ENCODE measurements at regions not wholly inside any gene's neighbourhood (a gene's known extent, or its start where the extent isn't known, plus 50 kb on each side); places are given as distances from the start of the nearest gene placed in this dataset.

- Histone ChIP-seq H3K4me3 (ENCODE audit: insufficient read depth, low read depth, low read length) (no peak overlapping the region), H4K8ac (ENCODE audit: low read depth in 2 of 2, low read length in 2 of 2) (peak overlapping the region; percentile 80 to 88; a peak in 2 of 4 replicates), H3K9me3 (ENCODE audit: control insufficient read depth, insufficient read depth, low read length) (peaks cover 4% of the 10 kb centered on the region), H3K18ac (ENCODE audit: low read depth, low read length) (peak overlapping the region; percentile 50; the same call in 1 of the 2 replicates), H2AK9ac (replicated peaks; ENCODE audit: low read depth, low read length, poor library complexity) (no peak overlapping the region), H4K91ac (ENCODE audit: insufficient read depth, low read depth, low read length) (peak overlapping the region; percentile 97), H3K4ac (ENCODE audit: low read depth, low read length) (peak overlapping the region; percentile 85), H3K79me1 (ENCODE audit: low read depth in 1 of 2, low read length in 2 of 2) (no peaks in the 10 kb centered on the region), H3K4me2 (ENCODE audit: low read depth, low read length) (no peak overlapping the region), H2AFZ (replicated peaks; ENCODE audit: low read length, poor library complexity) (no peak overlapping the region), H3K4me1 (ENCODE audit: control insufficient read depth, insufficient read depth, low read length) (peaks cover 6% of the 10 kb centered on the region; the same call in 1 of the 2 replicates), H3K56ac (ENCODE audit: extremely low read depth, insufficient read depth, low read length) (no peak overlapping the region), H3K14ac (replicated peaks; ENCODE audit: low read depth, low read length) (peak overlapping the region; percentile 43; the same call in 1 of the 2 replicates), H2BK5ac (ENCODE audit: low read depth, low read length, poor library complexity, severe bottlenecking) (peak overlapping the region; percentile 43), H2BK15ac (ENCODE audit: low read depth, low read length) (peak overlapping the region; percentile 93; the same call in 2 of the 3 replicates), H3K23ac (ENCODE audit: low read depth, low read length) (no peak overlapping the region), H2AK5ac (ENCODE audit: low read depth, low read length) (peak overlapping the region; percentile 97), H4K5ac (ENCODE audit: low read depth, low read length) (peak overlapping the region; percentile 71; the same call in 1 of the 2 replicates), H3K27ac (ENCODE audit: insufficient read depth, low read length) (peak overlapping the region; percentile 36; the same call in 1 of the 2 replicates), H3K27me3 (ENCODE audit: control insufficient read depth, insufficient read depth, low read length) (no peaks in the 10 kb centered on the region; the same call in 1 of the 2 replicates), H4K20me1 (ENCODE audit: insufficient read depth, low read length) (no peaks in the 10 kb centered on the region), H2BK120ac (ENCODE audit: low read depth, low read length) (peak overlapping the region; percentile 93), H2BK20ac (ENCODE audit: low read depth, low read length) (peak overlapping the region; percentile 95; the same call in 1 of the 2 replicates), H3K9me1 (ENCODE audit: insufficient read depth, low read length) (0 out of 2 replicates have a peak, but pooled peaks cover 3% of the 10 kb centered on the region), H3K9ac (ENCODE audit: low read depth, low read length) (no peak overlapping the region), H3K36me3 (ENCODE audit: control insufficient read depth, insufficient read depth, low read length) (no peaks in the 10 kb centered on the region)
- ChIA-PET POLR2A (ENCODE audit: unreplicated experiment) (no interaction called here), CTCF (no interaction called here)
- DNase-seq, result peak; percentile 10
- ATAC-seq (ENCODE audit: low read depth), result peak; percentile 67
- dilution Hi-C loops (cut with HindIII; ENCODE audit: low sequenced_read_pairs, unreplicated experiment), result no loop called here
- intact Hi-C loops (cut with micrococcal nuclease), result loop anchor here (1.0 to 5.0 kb wide), 2 partner anchors 130 to 218 kb away; partner anchors contain the start of gene ZXDC
- BruUV-seq (replicated peaks), result no TSS peak
- WGBS, 2 experiments (ENCODE audit: extremely low coverage in 2 of 2, insufficient read length in 1 of 2), result 74 to 100% methylated on average over 1 to 9 of the region's 23 CpGs
- in situ Hi-C loops (cut with MboI; ENCODE audit: low sequenced_read_pairs), result loop anchor here (10.0 kb wide), 1 partner anchor 115 kb away; no protein-coding TSS in a partner anchor
- TF ChIP-seq CHD1 (IDR thresholded peaks at IDR 0.05; ENCODE audit: low read depth, low read length) (no peak), RAD21 (IDR thresholded peaks at IDR 0.05; ENCODE audit: low read length) (peak; percentile 74), SMC3 (IDR thresholded peaks at IDR 0.05; ENCODE audit: low read depth, low read length) (peak; percentile 69), POLR2A (IDR thresholded peaks at IDR 0.05; ENCODE audit: low read depth, low read length) (no peak), CTCF (conservative IDR thresholded peaks at IDR 0.05; ENCODE audit: low read depth, low read length) (peak; percentile 65)
These were observed 79.3 kb upstream of the ALDH1L1 start for GRCh38 chr3:126259411-126260391.

Data from IMR-90 (cell line).